HK-2 (cell line): ENCODE measurements at regions not wholly inside any gene's neighbourhood (a gene's known extent, or its start where the extent isn't known, plus 50 kb on each side); places are given as distances from the start of the nearest gene placed in this dataset.
"Not testable (repeated sequence)": the region's sequence is repeated elsewhere in the genome, so short reads cannot be mapped to it uniquely, and the experiment has no call there.

Experiments
- DNase-seq: peaks from one replicate; pipeline ENCODE4 v3.0.0-alpha.2; 2018; ENCODE audit not compliant: unreplicated experiment

- no peak for DNase-seq
Observed at GRCh38 chr3:74420538-74421124, 193.8 kb downstream of the CNTN3 start.

GRCh38 chr3:74415731-74416130 is 198.7 kb downstream of the CNTN3 start:
- no peak for DNase-seq

- DNase-seq, result no peak
Observed at GRCh38 chr3:74413547-74414241, 200.8 kb downstream of the CNTN3 start.

- DNase-seq, result no peak
Observed at GRCh38 chr3:74410276-74410941, 204.1 kb downstream of the CNTN3 start.

GRCh38 chr3:74409066-74409465 is 205.4 kb downstream of the CNTN3 start:
- DNase-seq, result no peak

- no peak for DNase-seq
Observed at GRCh38 chr3:74403307-74403706, 211.2 kb downstream of the CNTN3 start.

- no peak for DNase-seq
Observed at GRCh38 chr3:74402821-74403220, 211.6 kb downstream of the CNTN3 start.

GRCh38 chr3:74393426-74393825 is 221.0 kb downstream of the CNTN3 start:
- DNase-seq, result no peak

- DNase-seq, result no peak
Observed at GRCh38 chr3:74390121-74390877, 224.2 kb downstream of the CNTN3 start.

- no peak for DNase-seq
Observed at GRCh38 chr3:74387111-74387735, 227.2 kb downstream of the CNTN3 start.

- DNase-seq, result no peak
Observed at GRCh38 chr3:74384159-74384558, 230.3 kb downstream of the CNTN3 start.

GRCh38 chr3:74377669-74378068 is 236.8 kb downstream of the CNTN3 start:
- no peak for DNase-seq

- DNase-seq, result not testable (repeated sequence)
Observed at GRCh38 chr3:74376323-74376722, 238.1 kb downstream of the CNTN3 start.

- DNase-seq, result no peak
Observed at GRCh38 chr3:74375653-74376052, 238.8 kb downstream of the CNTN3 start.

- no peak for DNase-seq
Observed at GRCh38 chr3:74372743-74373142, 241.7 kb downstream of the CNTN3 start.

GRCh38 chr3:74370342-74370741 is 244.1 kb downstream of the CNTN3 start:
- DNase-seq, result no peak

- DNase-seq, result no peak
Observed at GRCh38 chr3:74366331-74366730, 248.1 kb downstream of the CNTN3 start.

GRCh38 chr3:74363346-74363745 is 251.1 kb downstream of the CNTN3 start:
- no peak for DNase-seq

GRCh38 chr3:74360406-74360805 is 254.1 kb downstream of the CNTN3 start:
- DNase-seq, result no peak

- DNase-seq, result no peak
Observed at GRCh38 chr3:74357881-74358280, 256.6 kb downstream of the CNTN3 start.

- no peak for DNase-seq
Observed at GRCh38 chr3:74353039-74353438, 261.4 kb downstream of the CNTN3 start.

GRCh38 chr3:74352166-74352565 is 262.3 kb downstream of the CNTN3 start:
- no peak for DNase-seq
